SK-N-SH (cell line): ENCODE measurements at regions not wholly inside any gene's neighbourhood (a gene's known extent, or its start where the extent isn't known, plus 50 kb on each side); places are given as distances from the start of the nearest gene placed in this dataset.

Experiments used
- CTCF ChIA-PET: fragments of 300-600, 350-600 bp; formaldehyde crosslinking; extraction: SDS; loops from one replicate; lab custom pipeline; 2021; lab: Yijun Ruan, JAX
- POLR2A ChIA-PET: fragments of 350-600 bp; sonication (Branson Sonifier 250); formaldehyde crosslinking; extraction: SDS; loops from one replicate; lab custom pipeline; 2020; ENCODE audit warnings: antibody characterized with exemption, inconsistent platforms; lab: Yijun Ruan, JAX
- DNase-seq: peaks from one replicate; pipeline ENCODE4 v3.0.0; 2012
- H2AFZ ChIP-seq: fragments of 200-600 bp; sonication (generic); 2 replicates; pipeline ENCODE4 v1.8.1; 2016; ENCODE audit warnings: antibody characterized with exemption, mild to moderate bottlenecking, low read depth
- H3F3A ChIP-seq: fragments of 200-600 bp; sonication (generic); replicated peaks from 2 replicates; pipeline ENCODE3; 2016; ENCODE audit warnings: antibody characterized with exemption, mild to moderate bottlenecking; ENCODE audit not compliant: insufficient read depth
- H3K27ac ChIP-seq, 2 experiments: fragments of 200-500 bp in 1 of 2; fragments of 200-600 bp in 1 of 2; sonication (Bioruptor generic) in 1 of 2; sonication (generic), shearing (Covaris generic) in 1 of 2; 2 replicates each; pipeline versions ENCODE4 v1.5.1 to v1.6.1; 2014 to 2016; ENCODE audit warnings: low read depth in 2 of 2, inconsistent platforms in 1 of 2, low read length in 1 of 2, mild to moderate bottlenecking in 1 of 2, mixed read lengths in 1 of 2
- H3K27me3 ChIP-seq: fragments of 200-600 bp; sonication (generic), shearing (Covaris generic); 2 replicates; pipeline ENCODE4 v1.6.1; 2016; ENCODE audit warnings: mixed run types; ENCODE audit not compliant: insufficient read depth
- H3K36me3 ChIP-seq, 2 experiments: fragments of 200-500 bp in 1 of 2; fragments of 200-600 bp in 1 of 2; sonication (Bioruptor generic) in 1 of 2; sonication (generic) in 1 of 2; replicated peaks in 1 of 2; 2 replicates each; pipeline versions ENCODE3 to v1.5.1; 2014 to 2016; ENCODE audit warnings: low read length in 1 of 2, mild to moderate bottlenecking in 1 of 2; ENCODE audit not compliant: insufficient read depth in 2 of 2, control insufficient read depth in 1 of 2
- H3K4me1 ChIP-seq, 2 experiments: fragments of 200-500 bp in 1 of 2; fragments of 200-600 bp in 1 of 2; sonication (Bioruptor generic) in 1 of 2; sonication (generic), shearing (Covaris generic) in 1 of 2; 2 replicates each; pipeline versions ENCODE4 v1.5.1 to v1.6.1; 2014 to 2016; ENCODE audit warnings: low read depth in 1 of 2, low read length in 1 of 2, mixed run types in 1 of 2; ENCODE audit not compliant: insufficient read depth in 2 of 2, control insufficient read depth in 1 of 2
- H3K4me2 ChIP-seq: fragments of 200-600 bp; sonication (generic), shearing (Covaris generic); 2 replicates; pipeline ENCODE4 v1.6.1; 2017; ENCODE audit warnings: mixed run types
- H3K4me3 ChIP-seq, 2 experiments: fragments of 200-500 bp in 1 of 2; fragments of 200-600 bp in 1 of 2; sonication (Bioruptor generic) in 1 of 2; sonication (generic), shearing (Covaris generic) in 1 of 2; 2 replicates each; pipeline versions ENCODE4 v1.5.1 to v1.8.1; 2014 to 2016; ENCODE audit warnings: low read depth in 2 of 2, inconsistent platforms in 1 of 2, low read length in 1 of 2, mild to moderate bottlenecking in 1 of 2, mixed read lengths in 1 of 2, moderate library complexity in 1 of 2
- H3K79me2 ChIP-seq: fragments of 200-600 bp; sonication (generic); 2 replicates; pipeline ENCODE4 v1.8.1; 2017; ENCODE audit warnings: mild to moderate bottlenecking; ENCODE audit not compliant: insufficient read depth
- H3K9ac ChIP-seq: fragments of 200-600 bp; sonication (generic); 2 replicates; pipeline ENCODE4 v1.6.1; 2017; ENCODE audit warnings: mixed run types
- H3K9me2 ChIP-seq: fragments of 200-600 bp; sonication (generic); 2 replicates; pipeline ENCODE4 v1.6.1; 2017; ENCODE audit warnings: mixed run types
- H3K9me3 ChIP-seq: fragments of 200-600 bp; sonication (generic); 2 replicates; pipeline ENCODE4 v1.6.1; 2017; ENCODE audit warnings: mixed run types, mild to moderate bottlenecking, moderate library complexity
- H4K20me1 ChIP-seq: fragments of 200-600 bp; sonication (generic); 2 replicates; pipeline ENCODE4 v1.6.1; 2017; ENCODE audit warnings: mild to moderate bottlenecking, mixed run types; ENCODE audit not compliant: insufficient read depth
- CHD2 ChIP-seq: fragments of 150-350 bp; IDR thresholded peaks from 2 replicates; pipeline ENCODE4 v1.6.1; 2018; ENCODE audit warnings: low read length; ENCODE audit not compliant: partially characterized antibody
- ELF1 ChIP-seq: IDR thresholded peaks from 2 replicates; pipeline ENCODE4 v1.4.0; 2012
- EP300 ChIP-seq, 2 experiments: IDR thresholded peaks; 2 replicates each; pipeline versions ENCODE4 v1.4.0 to v1.6.1; 2012; ENCODE audit warnings: borderline replicate concordance in 1 of 2, low read depth in 1 of 2, low read length in 1 of 2
- EZH2phosphoT487 ChIP-seq: fragments of 200-600 bp; sonication (generic); IDR thresholded peaks from 2 replicates; pipeline ENCODE4 v1.6.1; 2017; ENCODE audit warnings: low read depth, mixed run types, mild to moderate bottlenecking, antibody characterized with exemption, moderate library complexity, borderline replicate concordance
- FOSL2 ChIP-seq: IDR thresholded peaks from 2 replicates; pipeline ENCODE4 v1.4.0; 2012; ENCODE audit warnings: low read depth, mild to moderate bottlenecking, moderate library complexity, borderline replicate concordance
- FOXJ3 ChIP-seq: sonication (generic); formaldehyde crosslinking; IDR thresholded peaks from 2 replicates; pipeline ENCODE4 v1.5.1; 2020; ENCODE audit warnings: mild to moderate bottlenecking, missing genetic modification reagents
- FOXM1 ChIP-seq: IDR thresholded peaks from 2 replicates; pipeline ENCODE4 v1.4.0; 2012; ENCODE audit warnings: low read depth, mild to moderate bottlenecking
- GABPA ChIP-seq: IDR thresholded peaks from 2 replicates; pipeline ENCODE4 v1.4.0; 2012; ENCODE audit warnings: low read depth, mild to moderate bottlenecking
- GATA2 ChIP-seq: sonication (generic); formaldehyde crosslinking; IDR thresholded peaks from 2 replicates; pipeline ENCODE4 v1.5.0; 2020; ENCODE audit warnings: mild to moderate bottlenecking, missing genetic modification reagents
- IRF3 ChIP-seq: fragments of 150-350 bp; IDR thresholded peaks from 2 replicates; pipeline ENCODE4 v1.6.1; 2016; ENCODE audit warnings: mild to moderate bottlenecking, low read depth, low read length
- MEF2A ChIP-seq: IDR thresholded peaks from 2 replicates; pipeline ENCODE4 v1.4.0; 2012; ENCODE audit warnings: low read depth, borderline replicate concordance
- PBX3 ChIP-seq: IDR thresholded peaks from 2 replicates; pipeline ENCODE4; 2012
- RAD21 ChIP-seq: IDR thresholded peaks from 2 replicates; pipeline ENCODE4 v1.6.1; 2012; ENCODE audit warnings: mild to moderate bottlenecking, low read length
- RCOR1 ChIP-seq: fragments of 150-350 bp; IDR thresholded peaks from 2 replicates; pipeline ENCODE4 v1.6.1; 2017; ENCODE audit warnings: antibody characterized with exemption, low read length
- SIN3A ChIP-seq: IDR thresholded peaks from 2 replicates; pipeline ENCODE4 v1.6.1; 2012; ENCODE audit warnings: low read depth, mild to moderate bottlenecking, low read length, moderate library complexity, borderline replicate concordance
- SMC3 ChIP-seq: IDR thresholded peaks from 2 replicates; pipeline ENCODE4 v1.6.1; 2012; ENCODE audit warnings: low read depth, low read length, improper control_type of control experiment
- TCF12 ChIP-seq: IDR thresholded peaks from 2 replicates; pipeline ENCODE4 v1.4.0; 2012
- TEAD4 ChIP-seq: IDR thresholded peaks from 2 replicates; pipeline ENCODE4 v1.4.0; 2012; ENCODE audit warnings: mild to moderate bottlenecking, borderline replicate concordance; ENCODE audit not compliant: insufficient read depth
- USF1 ChIP-seq: IDR thresholded peaks from 2 replicates; pipeline ENCODE4 v1.4.0; 2012; ENCODE audit warnings: low read depth, borderline replicate concordance
- USF2 ChIP-seq: fragments of 150-350 bp; IDR thresholded peaks from 2 replicates; pipeline ENCODE4 v1.6.1; 2017; ENCODE audit warnings: antibody characterized with exemption, low read length, low read depth, borderline replicate concordance
- YY1 ChIP-seq: IDR thresholded peaks from 2 replicates; pipeline ENCODE4 v1.4.0; 2012; ENCODE audit warnings: low read depth, mild to moderate bottlenecking
- WGBS: methylation state at CpG from one replicate; pipeline ENCODE4 v1.1.6; 2017; ENCODE audit warnings: low lambda C conversion rate; 5-methylcytosine and 5-hydroxymethylcytosine counted together

GRCh38 chr4:10316851-10317250 lies 140.4 kb downstream of the ZNF518B start (continued):
- no peak for TF ChIP-seq EP300 (IDR thresholded peaks at IDR 0.05; ENCODE audit: borderline replicate concordance in 1 of 2, low read depth in 1 of 2, low read length in 1 of 2)
- TF ChIP-seq TEAD4 = no peak
- TF ChIP-seq MEF2A = no peak
- no peak for TF ChIP-seq EZH2phosphoT487

- Histone ChIP-seq H2AFZ (no peak overlapping the region), H3F3A (no peaks in the 10 kb centered on the region), H3K4me1 (no peaks in the 10 kb centered on the region), H3K79me2 (no peaks in the 10 kb centered on the region)
- WGBS = 2% methylated on average over 4 of the region's 4 CpGs
- TF ChIP-seq RCOR1 (no peak), TCF12 (no peak), FOSL2 (no peak), USF1 (no peak), FOXM1 (no peak)
- TF ChIP-seq, all 33 proteins: peak for 0
- Histone ChIP-seq H3K27ac (no peak overlapping the region), H3K9me2 (no peaks in the 10 kb centered on the region), H3K27me3 (no peaks in the 10 kb centered on the region; the same call in 1 of the 2 replicates), H3K9me3 (no peaks in the 10 kb centered on the region), H3K4me3 (no peak overlapping the region), H3K4me2 (no peak overlapping the region), H3K9ac (no peak overlapping the region), H4K20me1 (no peaks in the 10 kb centered on the region), H3K36me3 (no peaks in the 10 kb centered on the region)
- POLR2A ChIA-PET = no interaction called here
- CTCF ChIA-PET = no interaction called here
- DNase-seq = no peak
Measured at GRCh38 chr4:10315638-10316037, 141.6 kb downstream of the ZNF518B start.

- H3K27ac ChIP-seq = no peak overlapping the region
- H3K9ac ChIP-seq = no peak overlapping the region
- no peak overlapping the region for H3K4me2 ChIP-seq
- no peaks in the 10 kb centered on the region for H3K79me2 ChIP-seq
- POLR2A ChIA-PET = no interaction called here
- H3K9me2 ChIP-seq = no peaks in the 10 kb centered on the region
- H3K4me1 ChIP-seq = no peaks in the 10 kb centered on the region
- TF ChIP-seq GATA2 (CRISPR knock-in tag) (no peak), GABPA (no peak), YY1 (no peak), EZH2phosphoT487 (no peak), EP300 (IDR thresholded peaks at IDR 0.05; ENCODE audit: borderline replicate concordance in 1 of 2, low read depth in 1 of 2, low read length in 1 of 2) (no peak), TEAD4 (no peak), FOXJ3 (no peak), USF1 (no peak), RAD21 (no peak), IRF3 (no peak), USF2 (no peak), CHD2 (no peak), PBX3 (no peak), ELF1 (no peak), SIN3A (no peak), SMC3 (no peak)
- no peaks in the 10 kb centered on the region for H4K20me1 ChIP-seq
- no peak overlapping the region for H2AFZ ChIP-seq
- H3K4me3 ChIP-seq = no peak overlapping the region
- no peaks in the 10 kb centered on the region for H3K9me3 ChIP-seq
- 8% methylated on average over 3 of the region's 3 CpGs for WGBS
- no peaks in the 10 kb centered on the region; the same call in 1 of the 2 replicates for H3K27me3 ChIP-seq
- CTCF ChIA-PET = no interaction called here
- no peaks in the 10 kb centered on the region for H3K36me3 ChIP-seq
- no peak for DNase-seq
- no peaks in the 10 kb centered on the region for H3F3A ChIP-seq
Measured at GRCh38 chr4:10312568-10312967, 144.7 kb downstream of the ZNF518B start.
